GM19372 (cell line): ENCODE measurements at regions not wholly inside any gene's neighbourhood (a gene's known extent, or its start where the extent isn't known, plus 50 kb on each side); places are given as distances from the start of the nearest gene placed in this dataset.

ENCODE experiments used
- ATAC-seq: cut with Tn5 transposase; IDR thresholded peaks from one replicate; pipeline ENCODE4 v1.9.1; 2021; ENCODE audit warnings: mild to moderate bottlenecking, low read depth, moderate library complexity; ENCODE audit not compliant: unreplicated experiment

GRCh38 chr4:110949542-110949941, 326.7 kb upstream of the PITX2 start:
- ATAC-seq, result no peak

- no peak for ATAC-seq
Observed at GRCh38 chr4:110950731-110951130, 327.9 kb upstream of the PITX2 start.

- no peak for ATAC-seq
Observed at GRCh38 chr4:110953191-110953590, 330.3 kb upstream of the PITX2 start.

GRCh38 chr4:110953898-110954297, 331.0 kb upstream of the PITX2 start:
- no peak for ATAC-seq

- no peak for ATAC-seq
Observed at GRCh38 chr4:110955748-110956147, 332.9 kb upstream of the PITX2 start.

- no peak for ATAC-seq
Observed at GRCh38 chr4:110959041-110959643, 336.3 kb upstream of the PITX2 start.

GRCh38 chr4:110961066-110961465, 338.2 kb upstream of the PITX2 start:
- no peak for ATAC-seq

GRCh38 chr4:110962616-110963015, 339.7 kb upstream of the PITX2 start:
- ATAC-seq, result no peak

GRCh38 chr4:110963662-110964280, 340.9 kb upstream of the PITX2 start:
- ATAC-seq, result no peak

GRCh38 chr4:110967936-110968335, 345.1 kb upstream of the PITX2 start:
- ATAC-seq, result no peak

- peak; percentile 71 for ATAC-seq
Observed at GRCh38 chr4:110970642-110971041, 347.8 kb upstream of the PITX2 start.

- no peak for ATAC-seq
Observed at GRCh38 chr4:110975338-110975737, 352.5 kb upstream of the PITX2 start.

- ATAC-seq, result no peak
Observed at GRCh38 chr4:110977554-110977953, 354.7 kb upstream of the PITX2 start.

- no peak for ATAC-seq
Observed at GRCh38 chr4:110978761-110979160, 355.9 kb upstream of the PITX2 start.

- no peak for ATAC-seq
Observed at GRCh38 chr4:110982486-110982885, 359.6 kb upstream of the PITX2 start.

GRCh38 chr4:110988722-110989121, 365.8 kb upstream of the PITX2 start:
- no peak for ATAC-seq

- ATAC-seq, result no peak
Observed at GRCh38 chr4:110989125-110989524, 366.2 kb upstream of the PITX2 start.

GRCh38 chr4:110994781-110995180, 371.9 kb upstream of the PITX2 start:
- no peak for ATAC-seq

GRCh38 chr4:110998320-110998719, 375.4 kb upstream of the PITX2 start:
- ATAC-seq, result no peak

- no peak for ATAC-seq
Observed at GRCh38 chr4:111011458-111011857, 388.6 kb upstream of the PITX2 start.

GRCh38 chr4:111013846-111014245, 391.0 kb upstream of the PITX2 start:
- ATAC-seq, result no peak

GRCh38 chr4:111014537-111014936, 391.7 kb upstream of the PITX2 start:
- ATAC-seq, result no peak

- ATAC-seq, result no peak
Observed at GRCh38 chr4:111016416-111016815, 393.5 kb upstream of the PITX2 start.
